Fibroblast of the aortic adventitia (primary cell): ENCODE measurements at regions not wholly inside any gene's neighbourhood (a gene's known extent, or its start where the extent isn't known, plus 50 kb on each side); places are given as distances from the start of the nearest gene placed in this dataset.

Source experiments
- DNase-seq: peaks from one replicate; pipeline ENCODE4 v3.0.0-alpha.2; 2010; ENCODE audit warnings: low read depth
- H3K4me3 ChIP-seq: 2 replicates; pipeline ENCODE4 v1.5.1; 2011; ENCODE audit warnings: low read depth, mild to moderate bottlenecking, control low read depth, low read length, moderate library complexity
- TF ChIP-seq, protein P1 (sequence below): IDR thresholded peaks from 2 replicates; pipeline ENCODE4 v1.5.1; 2011; ENCODE audit warnings: mild to moderate bottlenecking, low read length, control low read depth, inconsistent platforms; ENCODE audit not compliant: insufficient read depth

DNA sequence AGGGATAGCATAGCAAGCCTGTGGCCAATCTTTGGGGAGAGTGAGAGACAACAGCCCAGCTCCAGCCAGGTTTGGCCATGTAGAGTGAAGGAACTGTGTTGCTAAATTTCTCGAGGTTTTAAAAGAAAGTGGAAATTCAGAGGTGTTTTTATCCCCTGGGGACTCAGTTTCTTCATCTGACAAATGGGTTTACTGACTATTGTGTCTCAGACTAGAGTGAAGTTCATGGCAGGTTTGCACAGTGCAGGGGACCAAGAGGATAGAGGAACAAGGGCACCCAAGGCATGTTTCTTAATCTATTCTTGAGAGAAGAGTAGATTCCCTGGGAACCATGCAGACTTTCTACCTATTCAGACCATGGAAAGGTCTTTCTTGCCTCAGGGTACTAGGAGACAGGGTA lies 555.8 kb upstream of the C16orf82 start:
- H3K4me3 ChIP-seq = no peak overlapping the region
- DNase-seq = no peak
- TF ChIP-seq, protein P1, sequence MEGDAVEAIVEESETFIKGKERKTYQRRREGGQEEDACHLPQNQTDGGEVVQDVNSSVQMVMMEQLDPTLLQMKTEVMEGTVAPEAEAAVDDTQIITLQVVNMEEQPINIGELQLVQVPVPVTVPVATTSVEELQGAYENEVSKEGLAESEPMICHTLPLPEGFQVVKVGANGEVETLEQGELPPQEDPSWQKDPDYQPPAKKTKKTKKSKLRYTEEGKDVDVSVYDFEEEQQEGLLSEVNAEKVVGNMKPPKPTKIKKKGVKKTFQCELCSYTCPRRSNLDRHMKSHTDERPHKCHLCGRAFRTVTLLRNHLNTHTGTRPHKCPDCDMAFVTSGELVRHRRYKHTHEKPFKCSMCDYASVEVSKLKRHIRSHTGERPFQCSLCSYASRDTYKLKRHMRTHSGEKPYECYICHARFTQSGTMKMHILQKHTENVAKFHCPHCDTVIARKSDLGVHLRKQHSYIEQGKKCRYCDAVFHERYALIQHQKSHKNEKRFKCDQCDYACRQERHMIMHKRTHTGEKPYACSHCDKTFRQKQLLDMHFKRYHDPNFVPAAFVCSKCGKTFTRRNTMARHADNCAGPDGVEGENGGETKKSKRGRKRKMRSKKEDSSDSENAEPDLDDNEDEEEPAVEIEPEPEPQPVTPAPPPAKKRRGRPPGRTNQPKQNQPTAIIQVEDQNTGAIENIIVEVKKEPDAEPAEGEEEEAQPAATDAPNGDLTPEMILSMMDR = no peak

DNA sequence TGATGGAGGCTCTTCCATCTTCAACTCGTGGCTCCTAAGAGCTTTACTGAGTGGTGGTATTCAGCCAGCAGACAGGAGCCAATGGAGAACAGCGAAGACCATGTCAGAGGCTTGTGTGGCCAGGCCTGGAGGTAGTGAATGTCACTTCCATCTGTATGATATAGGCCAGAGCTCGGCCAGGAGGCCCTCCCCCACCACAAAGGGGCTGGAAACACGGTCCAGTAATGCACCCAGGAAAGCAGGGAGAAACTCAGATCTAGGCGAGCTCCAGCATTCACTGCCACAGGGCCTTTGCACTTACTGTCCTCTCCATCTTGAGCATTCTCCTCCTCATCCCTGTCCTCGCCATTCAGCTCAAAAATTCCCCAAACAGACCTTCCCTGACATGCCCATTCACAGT lies 555.3 kb upstream of the C16orf82 start:
- TF ChIP-seq, protein P1 = no peak
- no peak overlapping the region for H3K4me3 ChIP-seq
- no peak for DNase-seq

DNA sequence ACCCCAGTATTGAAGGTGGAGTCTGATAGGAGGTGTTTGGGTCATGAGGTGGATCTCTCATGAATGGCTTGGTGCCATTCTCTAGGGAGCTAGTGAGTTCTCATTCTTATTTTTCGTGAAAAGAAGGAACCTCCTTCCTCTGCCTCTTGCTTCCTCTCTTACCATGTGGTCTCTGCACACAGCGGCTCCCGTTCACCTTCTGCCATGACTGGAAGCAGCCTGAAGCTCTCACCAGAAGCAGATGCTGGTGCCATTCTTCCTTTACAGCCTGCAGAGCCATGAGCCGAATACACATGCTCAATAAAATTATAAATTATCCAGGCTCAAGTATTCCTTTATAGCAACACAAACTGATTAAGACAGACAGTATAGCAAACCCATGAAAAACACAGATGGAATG lies 545.1 kb upstream of the C16orf82 start:
- H3K4me3 ChIP-seq = no peak overlapping the region
- DNase-seq = no peak
- TF ChIP-seq, protein P1 = no peak

DNA sequence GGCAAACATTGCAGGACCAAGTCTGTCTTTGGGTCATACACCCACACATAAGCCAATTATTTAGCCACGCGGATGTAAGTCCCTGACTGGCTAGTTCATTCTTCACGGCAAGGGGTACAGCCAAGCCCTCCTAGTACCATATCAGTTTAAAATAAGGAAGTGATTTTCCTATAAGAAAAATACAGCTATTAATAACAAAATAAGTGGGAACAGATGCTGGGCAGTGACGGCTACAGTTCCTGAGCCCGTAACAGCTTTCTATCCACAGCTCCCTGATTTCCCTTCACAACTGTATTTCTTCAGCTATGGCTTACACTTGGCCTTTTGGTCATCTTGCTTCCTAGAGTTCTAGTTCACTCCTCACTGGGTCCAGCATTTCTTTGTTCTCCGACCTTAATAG lies 542.4 kb upstream of the C16orf82 start:
- no peak overlapping the region for H3K4me3 ChIP-seq
- no peak for DNase-seq

DNA sequence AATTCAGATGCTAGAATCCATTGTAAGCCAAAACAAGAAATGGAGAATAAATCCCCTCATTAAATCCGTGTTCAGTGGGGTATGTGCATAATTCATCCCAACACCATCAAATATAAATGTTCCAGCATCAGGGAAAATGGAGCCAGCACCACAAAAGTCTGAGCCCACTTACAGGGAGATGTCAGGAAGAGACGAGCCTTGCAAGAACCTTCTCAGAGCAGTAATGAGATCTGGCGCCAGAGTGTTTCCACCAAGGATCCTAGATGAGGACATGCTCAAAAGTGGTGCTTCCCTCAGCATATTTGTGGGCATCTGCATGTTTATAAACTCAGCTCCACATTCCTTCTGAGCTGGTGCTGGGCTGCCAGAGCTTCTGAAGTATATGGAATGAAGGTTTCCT lies 541.9 kb upstream of the C16orf82 start:
- H3K4me3 ChIP-seq = no peak overlapping the region
- no peak for DNase-seq
- TF ChIP-seq, protein P1 = no peak

More for the DNA sequence above, 542.4 kb upstream of the C16orf82 start:
- TF ChIP-seq, protein P1 = no peak

DNA sequence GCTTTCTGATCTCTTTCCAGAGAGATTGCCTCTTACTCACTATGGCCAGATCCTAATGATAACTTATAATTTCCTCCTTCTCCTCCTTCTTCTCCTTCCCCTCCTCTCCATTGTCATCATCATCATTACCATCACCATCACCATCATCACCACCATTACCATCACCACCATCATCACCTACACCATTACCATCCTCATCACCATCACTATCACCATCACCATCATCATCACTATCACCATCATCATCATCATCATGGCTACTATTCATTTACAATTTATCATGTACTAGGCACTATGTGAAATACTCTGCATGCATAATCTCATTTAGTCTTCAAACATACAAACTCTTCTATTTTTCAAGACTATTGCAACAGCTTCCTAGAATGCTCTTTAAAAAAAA lies 540.9 kb upstream of the C16orf82 start:
- TF ChIP-seq, protein P1 = no peak
- no peak for DNase-seq

DNA sequence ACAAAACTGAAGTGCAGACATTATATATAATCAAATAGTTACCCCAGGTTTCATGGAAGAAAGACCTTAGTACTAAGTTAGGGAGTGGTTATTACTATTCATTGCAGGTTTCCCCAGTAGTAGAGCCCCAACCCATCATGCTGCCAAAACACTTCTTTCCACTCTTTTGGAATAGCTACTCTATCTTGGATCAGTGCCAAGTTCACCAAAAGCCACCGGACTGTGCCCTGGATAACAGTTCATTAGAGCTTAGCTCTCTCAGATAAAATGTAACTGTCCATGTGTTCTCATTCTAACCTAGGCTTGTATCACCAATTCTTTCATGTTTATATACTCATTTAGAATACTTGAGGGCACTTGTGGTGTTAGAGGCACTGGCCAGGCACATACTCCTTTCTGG lies 540.1 kb upstream of the C16orf82 start:
- DNase-seq = no peak
- TF ChIP-seq, protein P1 = no peak
- no peak overlapping the region for H3K4me3 ChIP-seq

More for the DNA sequence above, 540.9 kb upstream of the C16orf82 start:
- no peak overlapping the region for H3K4me3 ChIP-seq
